ENCODE measurements at regions not wholly inside any gene's neighbourhood (a gene's known extent, or its start where the extent isn't known, plus 50 kb on each side); places are given as distances from the start of the nearest gene placed in this dataset.

DNA sequence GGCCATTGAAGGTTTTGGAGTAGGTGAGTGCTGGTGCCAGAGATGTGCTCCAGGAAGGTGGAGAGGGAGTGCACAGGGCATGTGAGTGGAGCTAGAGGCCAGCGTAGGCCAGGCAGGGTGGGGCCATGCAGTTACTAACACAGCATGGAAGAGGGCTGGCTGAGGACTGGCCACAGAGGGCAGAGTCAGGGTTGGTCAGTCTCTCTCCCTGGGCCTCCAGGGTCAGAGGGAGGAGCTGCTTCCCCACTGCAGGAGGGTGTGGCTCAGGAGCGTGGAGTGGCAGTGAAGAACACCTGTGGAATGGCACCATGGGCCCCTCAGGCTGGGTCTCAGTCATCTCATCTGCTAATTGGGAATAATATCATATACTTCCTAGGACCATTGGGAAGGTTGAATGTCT lies 167.7 kb downstream of the MACROH2A1 start:
- dilution Hi-C loops (cut with MboI; ENCODE audit: extremely low pct_ligation_motif_present, low sequenced_read_pairs) = no loop called here
- H3K4me3 ChIP-seq (ENCODE audit: control insufficient read depth in 2 of 3, extremely low read depth in 1 of 3, insufficient read depth in 2 of 3, low read depth in 1 of 3, low read length in 3 of 3) = no peak overlapping the region
- DNase-seq (ENCODE audit: low read depth, low spot score) = no peak
- FAIRE-seq = no peak
- H3K27ac ChIP-seq (ENCODE audit: control insufficient read depth, insufficient read depth, low read length) = no peak overlapping the region
- no peak overlapping the region for H3K4me2 ChIP-seq (ENCODE audit: control insufficient read depth, extremely low read depth, insufficient read depth, low read depth, low read length)
- H2AFZ ChIP-seq (ENCODE audit: control insufficient read depth, low read length) = no peak overlapping the region
- H3K36me3 ChIP-seq (ENCODE audit: control insufficient read depth in 2 of 2, extremely low read depth in 1 of 2, insufficient read depth in 2 of 2, low read length in 2 of 2) = no peaks in the 10 kb centered on the region
- no peaks in the 10 kb centered on the region for H3K9me1 ChIP-seq (ENCODE audit: control insufficient read depth, extremely low read depth, insufficient read depth, low read length)
- H4K20me1 ChIP-seq (ENCODE audit: control insufficient read depth, extremely low read depth, insufficient read depth, low read length) = no peaks in the 10 kb centered on the region
- no peaks in the 10 kb centered on the region for H3K79me2 ChIP-seq (ENCODE audit: control insufficient read depth, insufficient read depth, low read length)
- TF ChIP-seq, protein P1, sequence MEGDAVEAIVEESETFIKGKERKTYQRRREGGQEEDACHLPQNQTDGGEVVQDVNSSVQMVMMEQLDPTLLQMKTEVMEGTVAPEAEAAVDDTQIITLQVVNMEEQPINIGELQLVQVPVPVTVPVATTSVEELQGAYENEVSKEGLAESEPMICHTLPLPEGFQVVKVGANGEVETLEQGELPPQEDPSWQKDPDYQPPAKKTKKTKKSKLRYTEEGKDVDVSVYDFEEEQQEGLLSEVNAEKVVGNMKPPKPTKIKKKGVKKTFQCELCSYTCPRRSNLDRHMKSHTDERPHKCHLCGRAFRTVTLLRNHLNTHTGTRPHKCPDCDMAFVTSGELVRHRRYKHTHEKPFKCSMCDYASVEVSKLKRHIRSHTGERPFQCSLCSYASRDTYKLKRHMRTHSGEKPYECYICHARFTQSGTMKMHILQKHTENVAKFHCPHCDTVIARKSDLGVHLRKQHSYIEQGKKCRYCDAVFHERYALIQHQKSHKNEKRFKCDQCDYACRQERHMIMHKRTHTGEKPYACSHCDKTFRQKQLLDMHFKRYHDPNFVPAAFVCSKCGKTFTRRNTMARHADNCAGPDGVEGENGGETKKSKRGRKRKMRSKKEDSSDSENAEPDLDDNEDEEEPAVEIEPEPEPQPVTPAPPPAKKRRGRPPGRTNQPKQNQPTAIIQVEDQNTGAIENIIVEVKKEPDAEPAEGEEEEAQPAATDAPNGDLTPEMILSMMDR (optimal IDR thresholded peaks at IDR 0.05 in 1 of 3, IDR thresholded peaks at IDR 0.05 in 1 of 3, conservative IDR thresholded peaks at IDR 0.05 in 1 of 3; ENCODE audit: extremely low read depth in 1 of 3, insufficient read depth in 2 of 3, low read length in 3 of 3) = no peak
- TF ChIP-seq EZH2 (IDR thresholded peaks at IDR 0.05; ENCODE audit: low read length) = no peak
- no peaks in the 10 kb centered on the region for H3K9me3 ChIP-seq (ENCODE audit: control insufficient read depth, low read depth, low read length)
- H3K27me3 ChIP-seq (ENCODE audit: control insufficient read depth, extremely low read depth, insufficient read depth, low read length) = no peaks in the 10 kb centered on the region
- H3K9ac ChIP-seq (ENCODE audit: control insufficient read depth, extremely low read depth, insufficient read depth, low read length) = no peak overlapping the region
- peaks cover 4% of the 10 kb centered on the region for H3K4me1 ChIP-seq (ENCODE audit: control insufficient read depth, extremely low read depth, insufficient read depth, low read length)

DNA sequence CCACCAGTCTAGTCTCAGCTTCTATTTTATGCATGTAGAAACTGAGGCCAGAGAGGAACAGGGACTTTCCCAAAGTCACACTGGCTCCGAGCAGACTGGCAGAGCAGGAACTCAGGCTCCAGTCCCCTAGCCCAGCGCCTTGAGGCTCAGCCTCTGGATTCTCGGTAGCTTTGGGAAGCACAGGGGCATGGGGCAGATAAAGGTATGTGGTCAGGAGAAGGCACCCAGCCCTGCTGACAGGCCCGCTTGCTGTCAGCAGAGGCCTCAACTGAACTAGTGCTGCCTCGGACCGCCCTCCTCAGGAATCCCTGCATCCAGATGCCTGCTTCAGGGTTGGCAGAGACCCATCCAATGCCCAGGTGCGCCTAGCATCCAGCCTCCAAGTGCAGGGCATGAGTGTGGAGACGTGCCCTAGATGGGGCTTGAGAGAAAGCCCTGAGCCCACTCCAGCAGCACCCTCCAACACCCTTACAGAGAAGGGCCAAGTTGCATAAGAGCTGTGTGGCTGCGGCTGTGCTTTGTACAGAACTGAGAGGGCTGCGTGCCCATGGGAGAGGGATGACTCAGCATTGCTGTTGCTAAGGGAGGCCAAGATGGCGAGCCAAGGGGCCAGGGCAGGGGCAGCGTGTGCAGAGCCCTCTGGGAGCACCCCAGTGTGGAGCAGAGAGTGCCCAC lies 168.6 kb downstream of the MACROH2A1 start:
- Histone ChIP-seq H3K9me3 (ENCODE audit: control insufficient read depth, low read depth, low read length) (no peaks in the 10 kb centered on the region), H3K27ac (ENCODE audit: control insufficient read depth, insufficient read depth, low read length) (no peak overlapping the region), H3K79me2 (ENCODE audit: control insufficient read depth, insufficient read depth, low read length) (no peaks in the 10 kb centered on the region), H3K4me3 (ENCODE audit: control insufficient read depth in 2 of 3, extremely low read depth in 1 of 3, insufficient read depth in 2 of 3, low read depth in 1 of 3, low read length in 3 of 3) (no peak overlapping the region), H4K20me1 (ENCODE audit: control insufficient read depth, extremely low read depth, insufficient read depth, low read length) (no peaks in the 10 kb centered on the region), H3K36me3 (ENCODE audit: control insufficient read depth in 2 of 2, extremely low read depth in 1 of 2, insufficient read depth in 2 of 2, low read length in 2 of 2) (no peaks in the 10 kb centered on the region), H3K4me1 (ENCODE audit: control insufficient read depth, extremely low read depth, insufficient read depth, low read length) (peaks cover 4% of the 10 kb centered on the region), H2AFZ (ENCODE audit: control insufficient read depth, low read length) (peak overlapping the region; percentile 20), H3K9ac (ENCODE audit: control insufficient read depth, extremely low read depth, insufficient read depth, low read length) (no peak overlapping the region), H3K27me3 (ENCODE audit: control insufficient read depth, extremely low read depth, insufficient read depth, low read length) (no peaks in the 10 kb centered on the region), H3K4me2 (ENCODE audit: control insufficient read depth, extremely low read depth, insufficient read depth, low read depth, low read length) (no peak overlapping the region), H3K9me1 (ENCODE audit: control insufficient read depth, extremely low read depth, insufficient read depth, low read length) (no peaks in the 10 kb centered on the region)
- FAIRE-seq = no peak
- no peak for TF ChIP-seq EZH2 (IDR thresholded peaks at IDR 0.05; ENCODE audit: low read length)
- TF ChIP-seq, protein P1 (optimal IDR thresholded peaks at IDR 0.05 in 1 of 3, IDR thresholded peaks at IDR 0.05 in 1 of 3, conservative IDR thresholded peaks at IDR 0.05 in 1 of 3; ENCODE audit: extremely low read depth in 1 of 3, insufficient read depth in 2 of 3, low read length in 3 of 3) = no peak
- DNase-seq (ENCODE audit: low read depth, low spot score) = no peak
- dilution Hi-C loops (cut with MboI; ENCODE audit: extremely low pct_ligation_motif_present, low sequenced_read_pairs) = no loop called here
